ENCODE measurements at regions not wholly inside any gene's neighbourhood (a gene's known extent, or its start where the extent isn't known, plus 50 kb on each side); places are given as distances from the start of the nearest gene placed in this dataset.

GRCh38 chr2:104052356-104052755, 801.6 kb upstream of the POU3F3 start:
- Histone ChIP-seq H3K9me3 (ENCODE audit: insufficient read depth, low read length) (no peaks in the 10 kb centered on the region), H3K36me3 (ENCODE audit: insufficient read depth, insufficient read length, low read length) (no peaks in the 10 kb centered on the region), H3K27me3 (ENCODE audit: insufficient read depth, insufficient read length) (no peaks in the 10 kb centered on the region), H3K4me1 (ENCODE audit: insufficient read depth, insufficient read length) (no peaks in the 10 kb centered on the region), H3K4me3 (ENCODE audit: insufficient read length, low read depth) (no peak overlapping the region), H3K9ac (ENCODE audit: insufficient read length, low read depth) (no peak overlapping the region)
- no peak for TF ChIP-seq SUZ12 (IDR thresholded peaks at IDR 0.05; ENCODE audit: extremely low read depth, insufficient read depth, insufficient read length)
- TF ChIP-seq ZNF274 (IDR thresholded peaks at IDR 0.05; ENCODE audit: low read depth, low read length): no peak
- TF ChIP-seq YY1 (IDR thresholded peaks at IDR 0.05; ENCODE audit: insufficient read depth, insufficient read length): no peak
- DNase-seq (ENCODE audit: low read depth, low spot score): no peak

- Histone ChIP-seq H3K9me3 (ENCODE audit: insufficient read depth, low read length) (no peaks in the 10 kb centered on the region), H3K4me3 (ENCODE audit: insufficient read length, low read depth) (no peak overlapping the region), H3K27me3 (ENCODE audit: insufficient read depth, insufficient read length) (no peaks in the 10 kb centered on the region), H3K4me1 (ENCODE audit: insufficient read depth, insufficient read length) (no peaks in the 10 kb centered on the region), H3K36me3 (ENCODE audit: insufficient read depth, insufficient read length, low read length) (no peaks in the 10 kb centered on the region), H3K9ac (ENCODE audit: insufficient read length, low read depth) (no peak overlapping the region)
- TF ChIP-seq SUZ12 (IDR thresholded peaks at IDR 0.05; ENCODE audit: extremely low read depth, insufficient read depth, insufficient read length) (no peak), ZNF274 (IDR thresholded peaks at IDR 0.05; ENCODE audit: low read depth, low read length) (no peak), YY1 (IDR thresholded peaks at IDR 0.05; ENCODE audit: insufficient read depth, insufficient read length) (no peak)
- no peak for DNase-seq (ENCODE audit: low read depth, low spot score)
Measured at GRCh38 chr2:104056451-104056850, 797.5 kb upstream of the POU3F3 start.

GRCh38 chr2:104068665-104069064, 785.2 kb upstream of the POU3F3 start:
- Histone ChIP-seq H3K36me3 (ENCODE audit: insufficient read depth, insufficient read length, low read length) (no peaks in the 10 kb centered on the region), H3K4me1 (ENCODE audit: insufficient read depth, insufficient read length) (no peaks in the 10 kb centered on the region), H3K4me3 (ENCODE audit: insufficient read length, low read depth) (no peak overlapping the region), H3K9me3 (ENCODE audit: insufficient read depth, low read length) (peaks cover 10% of the 10 kb centered on the region; the same call in 1 of the 2 replicates), H3K27me3 (ENCODE audit: insufficient read depth, insufficient read length) (no peaks in the 10 kb centered on the region), H3K9ac (ENCODE audit: insufficient read length, low read depth) (no peak overlapping the region)
- TF ChIP-seq YY1 (IDR thresholded peaks at IDR 0.05; ENCODE audit: insufficient read depth, insufficient read length) (no peak), ZNF274 (IDR thresholded peaks at IDR 0.05; ENCODE audit: low read depth, low read length) (no peak), SUZ12 (IDR thresholded peaks at IDR 0.05; ENCODE audit: extremely low read depth, insufficient read depth, insufficient read length) (no peak)
- DNase-seq (ENCODE audit: low read depth, low spot score): no peak

- Histone ChIP-seq H3K9me3 (ENCODE audit: insufficient read depth, low read length) (peaks cover 16% of the 10 kb centered on the region; the same call in 1 of the 2 replicates), H3K27me3 (ENCODE audit: insufficient read depth, insufficient read length) (no peaks in the 10 kb centered on the region), H3K4me1 (ENCODE audit: insufficient read depth, insufficient read length) (peaks cover 2% of the 10 kb centered on the region), H3K36me3 (ENCODE audit: insufficient read depth, insufficient read length, low read length) (no peaks in the 10 kb centered on the region), H3K9ac (ENCODE audit: insufficient read length, low read depth) (no peak overlapping the region), H3K4me3 (ENCODE audit: insufficient read length, low read depth) (no peak overlapping the region)
- TF ChIP-seq ZNF274 (IDR thresholded peaks at IDR 0.05; ENCODE audit: low read depth, low read length) (no peak), SUZ12 (IDR thresholded peaks at IDR 0.05; ENCODE audit: extremely low read depth, insufficient read depth, insufficient read length) (no peak), YY1 (IDR thresholded peaks at IDR 0.05; ENCODE audit: insufficient read depth, insufficient read length) (no peak)
- no peak for DNase-seq (ENCODE audit: low read depth, low spot score)
Measured at GRCh38 chr2:104077573-104077972, 776.3 kb upstream of the POU3F3 start.

- no peak overlapping the region for H3K9ac ChIP-seq (ENCODE audit: insufficient read length, low read depth)
- H3K9me3 ChIP-seq (ENCODE audit: insufficient read depth, low read length): peaks cover 16% of the 10 kb centered on the region; the same call in 1 of the 2 replicates
- H3K27me3 ChIP-seq (ENCODE audit: insufficient read depth, insufficient read length): no peaks in the 10 kb centered on the region
- H3K36me3 ChIP-seq (ENCODE audit: insufficient read depth, insufficient read length, low read length): no peaks in the 10 kb centered on the region
- no peak for DNase-seq (ENCODE audit: low read depth, low spot score)
- H3K4me1 ChIP-seq (ENCODE audit: insufficient read depth, insufficient read length): peaks cover 2% of the 10 kb centered on the region
- no peak overlapping the region for H3K4me3 ChIP-seq (ENCODE audit: insufficient read length, low read depth)
- no peak for TF ChIP-seq SUZ12 (IDR thresholded peaks at IDR 0.05; ENCODE audit: extremely low read depth, insufficient read depth, insufficient read length)
- TF ChIP-seq YY1 (IDR thresholded peaks at IDR 0.05; ENCODE audit: insufficient read depth, insufficient read length): no peak
- no peak for TF ChIP-seq ZNF274 (IDR thresholded peaks at IDR 0.05; ENCODE audit: low read depth, low read length)
Measured at GRCh38 chr2:104078431-104079157, 775.3 kb upstream of the POU3F3 start.

GRCh38 chr2:104088745-104089144, 765.2 kb upstream of the POU3F3 start:
- H3K27me3 ChIP-seq (ENCODE audit: insufficient read depth, insufficient read length): no peaks in the 10 kb centered on the region
- H3K4me1 ChIP-seq (ENCODE audit: insufficient read depth, insufficient read length): no peaks in the 10 kb centered on the region
- H3K9ac ChIP-seq (ENCODE audit: insufficient read length, low read depth): no peak overlapping the region
- no peaks in the 10 kb centered on the region; the same call in 1 of the 2 replicates for H3K9me3 ChIP-seq (ENCODE audit: insufficient read depth, low read length)
- H3K4me3 ChIP-seq (ENCODE audit: insufficient read length, low read depth): no peak overlapping the region
- TF ChIP-seq ZNF274 (IDR thresholded peaks at IDR 0.05; ENCODE audit: low read depth, low read length): no peak
- H3K36me3 ChIP-seq (ENCODE audit: insufficient read depth, insufficient read length, low read length): no peaks in the 10 kb centered on the region
- DNase-seq (ENCODE audit: low read depth, low spot score): no peak

GRCh38 chr2:104090407-104090806, 763.5 kb upstream of the POU3F3 start:
- H3K36me3 ChIP-seq (ENCODE audit: insufficient read depth, insufficient read length, low read length): no peaks in the 10 kb centered on the region
- H3K4me3 ChIP-seq (ENCODE audit: insufficient read length, low read depth): no peak overlapping the region
- H3K27me3 ChIP-seq (ENCODE audit: insufficient read depth, insufficient read length): no peaks in the 10 kb centered on the region
- no peak overlapping the region for H3K9ac ChIP-seq (ENCODE audit: insufficient read length, low read depth)
- H3K4me1 ChIP-seq (ENCODE audit: insufficient read depth, insufficient read length): no peaks in the 10 kb centered on the region
- TF ChIP-seq ZNF274 (IDR thresholded peaks at IDR 0.05; ENCODE audit: low read depth, low read length) (no peak), YY1 (IDR thresholded peaks at IDR 0.05; ENCODE audit: insufficient read depth, insufficient read length) (no peak), SUZ12 (IDR thresholded peaks at IDR 0.05; ENCODE audit: extremely low read depth, insufficient read depth, insufficient read length) (no peak)
- no peak for DNase-seq (ENCODE audit: low read depth, low spot score)
- no peaks in the 10 kb centered on the region; the same call in 1 of the 2 replicates for H3K9me3 ChIP-seq (ENCODE audit: insufficient read depth, low read length)
